Fibroblast of peridontal ligament (primary cell): ENCODE measurements at regions not wholly inside any gene's neighbourhood (a gene's known extent, or its start where the extent isn't known, plus 50 kb on each side); places are given as distances from the start of the nearest gene placed in this dataset.
"Not testable (repeated sequence)": the region's sequence is repeated elsewhere in the genome, so short reads cannot be mapped to it uniquely, and the experiment has no call there.

Source experiments
- DNase-seq: peaks from one replicate; pipeline ENCODE4 v3.0.0-alpha.2; 2010; ENCODE audit errors: extremely low read depth

DNA sequence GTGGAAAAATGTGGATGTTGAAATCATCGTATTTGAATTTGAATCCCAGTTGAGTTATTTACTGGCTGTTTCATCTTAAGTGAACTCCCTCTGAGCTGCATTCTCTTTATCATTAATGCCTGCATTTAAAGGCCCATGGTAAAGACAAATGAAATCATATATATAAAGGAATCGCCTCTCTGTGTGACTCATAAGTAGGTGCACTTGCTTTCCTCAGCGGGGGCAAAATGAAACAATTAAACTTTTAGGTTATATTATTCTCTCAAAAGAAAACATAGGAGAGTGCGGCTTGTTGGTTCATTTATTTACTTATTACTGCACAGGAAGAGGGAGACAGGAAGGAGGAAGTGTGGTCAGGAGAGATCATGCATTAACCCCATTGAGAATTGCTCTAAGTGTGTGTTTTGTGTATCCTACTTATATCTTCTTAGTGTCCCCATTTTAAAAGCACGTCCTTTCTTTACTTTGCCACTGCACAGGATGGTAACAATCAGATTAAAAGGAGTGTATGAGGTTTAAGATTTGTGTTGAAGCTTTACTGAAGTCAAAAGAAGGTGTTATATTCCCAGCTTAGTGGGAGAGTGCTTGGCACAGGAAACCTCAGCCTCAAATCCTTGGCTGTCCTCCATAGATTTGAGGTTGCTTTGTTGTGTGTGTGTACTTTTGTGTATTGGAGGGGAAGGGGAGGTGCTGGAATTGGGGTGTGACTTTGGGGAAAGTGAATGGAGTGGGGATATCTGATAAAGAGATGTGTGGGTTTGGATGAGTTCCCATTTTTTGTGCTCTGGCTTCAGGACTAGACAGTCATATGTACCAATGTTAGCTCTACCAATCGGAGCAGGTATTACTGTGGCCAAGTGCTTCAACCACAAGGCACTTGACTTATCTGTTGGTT, 595.8 kb upstream of the NR2F2 start:
- DNase-seq: no peak

- no peak for DNase-seq
Observed at GRCh38 chr15:95737060-95737459, 593.4 kb upstream of the NR2F2 start.

DNA sequence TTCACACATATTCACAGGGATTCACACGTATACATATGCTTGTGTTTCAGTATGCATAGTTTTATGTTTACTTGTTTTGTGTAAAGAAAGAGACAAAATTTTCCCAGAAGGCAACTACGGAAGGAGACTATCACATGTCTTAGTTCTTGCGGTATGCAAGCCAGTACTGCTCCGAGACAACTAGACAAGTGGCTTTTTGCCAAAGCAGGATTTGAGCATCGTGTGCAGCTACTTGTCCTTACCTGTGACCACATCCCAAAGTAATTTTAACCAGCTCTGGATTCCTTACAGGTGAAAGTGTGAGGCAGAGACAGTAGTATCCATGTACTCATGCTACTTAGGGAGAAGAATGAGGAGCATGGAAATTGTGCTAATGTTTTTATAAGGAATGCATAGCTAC, 591.4 kb upstream of the NR2F2 start:
- no peak for DNase-seq

DNA sequence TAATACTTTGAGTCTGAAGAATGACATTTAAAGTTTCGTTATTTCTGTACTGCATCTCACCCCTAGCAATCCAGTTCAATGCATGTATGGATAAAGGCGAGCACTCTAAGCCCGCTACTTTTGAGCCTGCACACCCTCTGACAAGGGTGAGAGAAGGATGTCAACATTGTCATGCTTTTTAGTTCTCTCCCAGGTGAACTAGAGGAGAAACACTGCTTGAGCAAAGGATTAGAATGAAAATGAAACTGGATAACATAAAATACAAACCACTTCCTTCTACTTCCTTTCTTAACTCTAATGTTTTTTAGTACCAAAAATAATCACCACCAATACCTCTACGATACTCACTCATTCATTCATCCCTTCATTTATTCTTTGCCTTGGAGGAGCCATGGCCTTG, 588.7 kb upstream of the NR2F2 start:
- no peak for DNase-seq

DNA sequence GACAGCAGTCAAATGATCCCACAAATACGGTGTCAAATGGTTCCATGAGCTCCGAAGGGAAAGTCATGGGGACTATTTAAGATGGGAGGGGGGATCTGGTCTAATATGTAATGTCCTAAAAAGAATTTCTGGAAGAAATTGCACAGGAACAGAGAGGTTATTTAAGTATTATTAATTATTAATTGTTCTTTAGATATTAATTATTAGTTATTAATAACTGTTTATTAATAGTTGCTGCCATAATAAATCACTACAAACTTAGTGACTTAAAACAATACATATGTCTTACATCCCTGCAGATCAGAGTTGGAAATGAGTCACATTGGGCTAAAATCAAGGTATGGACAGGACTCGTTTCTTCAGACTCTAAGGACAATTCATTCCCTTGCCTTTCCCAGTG, 588.2 kb upstream of the NR2F2 start:
- no peak for DNase-seq

DNA sequence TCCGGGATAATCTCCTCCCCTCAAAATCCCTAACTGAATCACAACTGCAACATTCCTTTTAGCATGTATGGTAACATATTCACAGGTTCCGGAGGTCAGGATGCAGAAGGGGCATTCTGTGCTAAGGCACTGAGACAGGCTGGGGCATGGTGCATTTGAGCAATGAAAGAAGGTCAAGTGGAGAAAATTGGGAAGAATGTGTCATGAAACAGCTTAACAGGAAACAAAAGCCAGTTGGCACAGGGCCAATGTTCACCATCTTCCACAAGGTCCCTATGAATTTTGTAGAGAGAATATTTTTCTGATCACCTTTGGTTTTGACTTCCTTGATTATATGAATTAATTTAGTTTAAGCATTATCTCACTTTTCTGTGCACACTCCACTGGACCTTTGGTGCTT, 587.7 kb upstream of the NR2F2 start:
- DNase-seq: no peak

DNA sequence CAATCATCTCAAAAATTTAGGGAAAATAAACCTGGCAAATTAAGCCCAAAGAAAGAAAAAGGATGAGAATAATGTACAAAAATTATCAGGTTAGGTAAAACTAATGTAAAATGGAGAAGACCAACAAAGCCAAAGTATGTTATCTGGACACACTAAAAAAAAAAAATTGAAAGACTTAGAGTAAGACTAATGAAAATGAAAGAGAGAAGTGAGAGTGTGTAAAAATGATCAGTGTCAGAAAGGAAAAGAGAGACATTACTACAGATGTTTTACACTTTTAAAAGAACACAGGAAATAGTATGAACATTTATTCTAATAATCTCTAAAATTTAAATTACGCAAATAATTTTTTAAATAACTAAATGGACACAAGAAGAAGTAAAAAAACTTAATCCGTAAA, 573.3 kb upstream of the NR2F2 start:
- no peak for DNase-seq

DNA sequence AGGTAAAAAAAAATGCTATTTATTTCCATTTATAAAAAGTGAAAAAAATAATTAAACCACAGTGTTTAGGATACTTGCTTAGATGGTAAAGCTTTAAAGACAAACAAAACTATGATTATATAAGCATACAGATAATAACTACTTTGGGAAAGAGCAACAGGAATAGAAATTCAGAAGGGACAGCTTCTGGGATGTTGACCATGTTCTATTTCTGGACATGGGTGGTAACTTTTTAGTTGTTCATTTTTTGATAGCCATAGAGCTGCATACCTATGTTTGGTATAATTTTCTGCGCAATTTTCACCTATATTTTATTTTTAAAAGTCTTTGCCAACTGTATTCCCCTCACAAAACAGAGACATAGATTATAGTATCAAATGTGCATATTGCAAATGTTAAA, 572.0 kb upstream of the NR2F2 start:
- DNase-seq: no peak

- no peak for DNase-seq
Observed at GRCh38 chr15:95758851-95759250, 571.6 kb upstream of the NR2F2 start.

DNA sequence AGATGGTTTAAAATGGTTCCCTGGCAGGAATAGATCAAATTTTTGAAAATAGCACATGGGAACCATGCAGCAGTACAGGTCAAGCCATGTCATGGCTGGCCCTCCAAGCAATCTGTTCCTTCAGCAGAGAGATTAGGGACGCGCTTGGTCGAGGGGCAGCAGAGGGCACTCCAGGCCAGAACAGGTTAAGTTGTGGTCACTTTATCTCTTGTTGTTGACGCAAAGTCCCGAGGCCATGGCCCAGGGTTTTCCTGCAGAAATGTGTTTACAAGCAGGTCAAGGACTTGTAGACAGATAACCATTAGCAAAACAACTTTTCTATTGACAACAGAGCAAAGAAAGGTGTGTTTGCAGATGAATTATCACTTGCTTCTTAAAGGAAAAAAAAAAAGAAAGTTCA, 570.0 kb upstream of the NR2F2 start:
- DNase-seq: peak; percentile 17

DNA sequence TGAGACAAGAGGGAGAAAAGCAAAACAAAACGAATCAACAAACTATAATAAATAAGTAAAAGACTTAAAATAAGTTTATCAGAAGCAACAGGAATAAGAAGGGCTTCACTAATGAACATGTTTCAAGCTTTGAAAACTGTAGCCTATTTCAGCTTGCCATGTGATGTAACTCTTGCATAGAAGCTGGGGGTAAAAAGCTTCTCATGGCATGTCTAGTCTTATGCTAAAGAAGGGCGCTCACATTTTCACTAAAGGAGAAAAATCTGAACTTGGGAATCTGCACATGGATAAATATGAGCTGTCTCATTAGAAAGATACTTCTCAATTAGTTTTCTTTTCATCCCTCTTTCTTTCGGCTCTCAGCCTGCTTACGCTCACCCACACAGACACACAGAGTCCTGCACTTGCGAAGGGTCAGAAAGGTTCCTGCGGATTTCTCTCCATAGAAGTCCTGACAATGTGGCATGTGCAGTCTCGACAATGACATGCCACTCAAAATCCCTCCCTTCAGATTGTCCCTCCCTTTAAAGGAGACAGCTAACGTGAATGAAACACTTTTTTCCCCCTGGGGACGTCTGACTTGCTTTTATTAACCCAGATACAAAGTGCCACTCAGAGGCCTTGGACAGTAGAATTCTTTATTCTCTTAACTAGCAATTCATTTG, 568.9 kb upstream of the NR2F2 start:
- no peak for DNase-seq

- no peak for DNase-seq
Observed at GRCh38 chr15:95763426-95763825, 567.1 kb upstream of the NR2F2 start.

DNA sequence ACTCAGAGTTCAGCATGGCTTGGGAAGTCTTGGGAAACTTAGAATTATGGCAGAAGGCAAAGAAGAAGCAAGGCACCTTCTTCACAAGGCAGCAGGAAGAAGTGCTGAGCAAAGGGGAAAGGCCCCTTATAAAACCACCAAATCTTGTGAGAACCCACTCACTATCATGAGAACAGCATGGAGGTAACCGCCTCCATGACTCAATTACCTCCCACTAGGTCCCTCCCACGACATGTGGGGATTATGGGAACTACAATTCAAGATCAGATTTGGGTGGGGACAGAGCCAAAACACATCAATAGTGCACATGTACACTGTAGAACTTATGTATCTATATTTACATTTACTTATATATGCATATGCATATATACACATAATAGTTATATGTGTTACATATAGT, 565.3 kb upstream of the NR2F2 start:
- no peak for DNase-seq

DNA sequence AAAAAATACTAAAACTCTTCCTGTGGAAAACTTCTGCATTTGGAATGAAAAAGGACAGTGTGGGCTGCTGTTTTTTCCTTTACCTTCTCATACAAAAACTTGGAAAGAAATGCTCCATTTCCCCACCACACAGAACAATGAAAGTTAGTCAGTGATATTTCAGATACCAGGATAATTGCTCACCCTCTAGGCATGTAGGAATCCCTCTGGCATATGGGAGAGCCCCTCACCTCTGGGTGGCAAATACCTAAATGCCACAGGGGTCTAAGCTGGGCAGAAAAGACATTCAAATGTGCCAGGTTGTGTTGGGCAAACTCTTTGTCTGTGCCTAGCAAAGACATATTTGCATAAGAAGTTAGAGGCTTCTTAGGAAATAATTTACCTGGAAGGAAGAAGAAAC, 560.3 kb upstream of the NR2F2 start:
- no peak for DNase-seq

- no peak for DNase-seq
Observed at GRCh38 chr15:95772982-95773381, 557.5 kb upstream of the NR2F2 start.

DNA sequence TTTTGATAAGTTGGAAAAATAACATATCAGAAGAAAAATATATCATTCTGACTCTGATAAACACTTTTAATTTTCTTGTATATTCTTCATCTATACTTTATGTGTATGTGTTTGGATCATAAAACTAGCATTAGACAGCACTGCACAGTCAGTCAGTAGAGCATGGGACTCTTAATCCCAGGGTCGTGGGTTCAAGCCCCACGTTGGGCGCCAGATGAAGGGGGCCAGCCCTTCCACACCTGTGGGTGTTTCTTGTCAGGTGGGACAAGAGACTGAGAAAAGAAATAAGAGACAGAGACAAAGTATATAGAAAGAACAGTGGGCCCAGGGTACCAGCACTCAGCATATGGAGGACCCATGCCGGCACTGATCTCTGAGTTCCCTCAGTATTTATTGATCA, 546.0 kb upstream of the NR2F2 start:
- no peak for DNase-seq

DNA sequence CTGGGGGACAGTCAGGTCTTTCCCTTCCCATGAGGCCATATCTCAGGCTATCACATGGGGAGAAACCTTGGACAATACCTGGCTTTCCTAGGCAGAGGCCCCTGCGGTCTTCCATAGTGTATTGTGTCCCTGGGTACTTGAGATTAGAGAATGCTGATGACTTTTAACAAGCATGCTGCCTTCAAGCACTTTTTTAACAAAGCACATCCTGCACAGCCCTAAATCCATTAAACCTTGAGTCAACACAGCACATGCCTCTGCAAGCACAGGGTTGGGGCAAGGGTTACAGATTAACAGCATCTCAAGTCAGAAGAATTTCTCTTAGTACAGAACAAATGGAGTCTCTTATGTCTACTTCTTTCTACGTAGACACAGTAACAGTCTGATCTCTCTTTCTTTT, 545.2 kb upstream of the NR2F2 start:
- DNase-seq: not testable (repeated sequence)

- DNase-seq: peak; percentile 83
Observed at GRCh38 chr15:95793231-95793630, 537.3 kb upstream of the NR2F2 start.

DNA sequence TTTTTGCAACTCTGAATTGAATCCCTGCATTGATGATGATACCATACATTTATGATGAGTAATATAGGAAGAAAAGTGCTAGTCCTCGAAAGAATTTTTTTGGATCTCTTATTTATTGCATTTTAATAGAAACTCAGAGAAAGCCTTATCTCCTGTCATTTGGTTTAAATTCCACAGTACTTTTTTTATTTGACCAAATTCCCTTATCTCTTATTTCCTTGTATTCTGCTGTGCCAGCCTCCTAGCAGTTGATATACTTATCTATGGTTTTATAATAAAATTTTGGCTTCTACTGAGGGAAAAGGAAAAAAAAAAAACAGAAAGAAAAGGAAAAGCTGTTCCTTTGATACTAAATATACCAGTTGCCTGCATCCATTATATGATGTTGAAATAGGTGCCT, 535.1 kb upstream of the NR2F2 start:
- no peak for DNase-seq

DNA sequence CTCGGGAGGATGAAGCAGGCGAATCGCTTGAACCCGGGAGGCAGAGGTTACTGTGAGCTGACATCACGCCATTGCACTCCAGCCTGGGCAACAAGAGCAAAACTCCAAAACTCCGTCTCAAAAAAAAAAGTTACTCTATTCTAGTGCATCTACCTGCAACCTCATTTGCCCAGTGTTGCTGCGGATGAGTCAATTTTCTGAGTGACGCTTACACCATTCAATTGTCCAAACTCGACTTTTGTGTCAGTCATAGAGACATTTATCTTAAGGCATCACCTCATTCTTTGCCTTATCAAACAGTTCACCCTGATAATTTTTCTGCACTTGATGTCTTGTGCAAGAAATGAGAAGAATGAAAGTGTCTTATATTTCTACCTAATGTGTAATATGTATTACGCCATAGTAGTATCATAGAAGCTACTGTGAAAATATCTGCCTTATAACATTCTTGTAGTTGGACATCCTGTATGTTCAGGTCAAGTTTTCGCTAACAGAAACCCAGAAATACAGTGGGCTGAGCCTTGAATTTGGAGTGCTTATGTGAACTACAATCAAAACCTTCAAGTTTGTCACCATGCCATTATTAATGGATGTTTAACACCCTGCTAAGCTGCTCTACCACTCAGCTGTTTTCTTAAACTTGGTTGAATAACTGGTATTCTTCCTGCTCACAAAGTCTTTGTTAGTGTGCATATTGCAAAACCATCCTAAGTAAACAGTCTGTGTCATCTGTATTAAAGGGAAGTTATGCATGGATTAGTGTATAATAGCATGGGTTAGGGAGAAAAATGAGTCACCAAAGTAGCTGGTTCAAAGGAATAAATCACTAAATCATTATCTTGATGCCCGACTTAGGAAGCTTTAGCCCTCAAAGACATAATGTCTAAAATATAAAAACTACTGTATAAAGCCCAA, 531.0 kb upstream of the NR2F2 start:
- DNase-seq: peak; percentile 83

DNA sequence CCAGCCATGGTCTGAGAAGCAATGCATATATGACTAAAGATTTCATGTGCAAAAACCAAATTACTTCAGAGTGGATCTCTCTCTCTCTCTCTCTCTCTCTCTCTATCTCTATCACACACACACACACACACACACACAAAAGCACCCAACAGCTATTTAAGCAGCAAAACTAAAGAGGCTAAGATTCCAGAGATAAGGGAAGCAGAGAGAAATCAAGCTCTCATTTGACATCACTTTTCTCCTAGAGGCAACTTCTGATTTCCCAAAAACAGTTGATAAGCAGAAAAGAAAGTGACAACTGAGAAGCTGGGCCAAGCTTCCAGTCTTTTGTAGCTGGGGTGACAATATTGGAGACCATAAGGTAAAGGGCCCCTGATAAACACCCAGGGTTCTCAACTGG, 526.0 kb upstream of the NR2F2 start:
- DNase-seq: no peak

DNA sequence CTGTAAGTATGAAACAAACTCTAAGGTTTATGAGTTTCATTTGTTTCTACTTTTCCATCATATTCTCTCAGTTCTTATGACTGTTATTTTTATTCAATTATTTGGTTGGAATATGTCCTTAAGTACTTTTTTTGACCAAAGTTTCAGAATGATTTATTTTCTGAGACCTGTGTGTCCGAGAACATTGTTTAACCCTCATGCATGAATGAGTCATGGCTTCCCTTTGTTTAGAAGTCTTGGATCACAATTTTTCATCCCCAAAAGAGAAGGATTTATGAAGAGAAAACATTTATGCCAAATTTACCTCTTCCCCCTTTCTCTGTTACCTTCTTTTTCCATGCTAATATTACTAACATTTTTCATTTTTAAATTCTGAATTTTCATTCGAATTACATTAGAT, 518.0 kb upstream of the NR2F2 start:
- peak; percentile 30 for DNase-seq
